Body of pancreas (tissue), 4 donors: ENCODE measurements at regions not wholly inside any gene's neighbourhood (a gene's known extent, or its start where the extent isn't known, plus 50 kb on each side); places are given as distances from the start of the nearest gene placed in this dataset.

Source experiments
- POLR2A ChIP-seq, 3 donors: fragments of 450-650 bp; IDR thresholded peaks; one replicate each; pipeline ENCODE4 v1.6.1; 2016; ENCODE audit warnings: antibody characterized with exemption in 3 of 3, mild to moderate bottlenecking in 2 of 3
- TF ChIP-seq, protein P1 (sequence below), 7 experiments: fragments of 450-650 bp in 4 of 7; fragments of 200-600 bp in 3 of 7; sonication (generic) in 3 of 7; IDR thresholded peaks; one replicate each; pipeline ENCODE4 v1.5.1; 2016 to 2019; ENCODE audit warnings: antibody characterized with exemption in 7 of 7

DNA sequence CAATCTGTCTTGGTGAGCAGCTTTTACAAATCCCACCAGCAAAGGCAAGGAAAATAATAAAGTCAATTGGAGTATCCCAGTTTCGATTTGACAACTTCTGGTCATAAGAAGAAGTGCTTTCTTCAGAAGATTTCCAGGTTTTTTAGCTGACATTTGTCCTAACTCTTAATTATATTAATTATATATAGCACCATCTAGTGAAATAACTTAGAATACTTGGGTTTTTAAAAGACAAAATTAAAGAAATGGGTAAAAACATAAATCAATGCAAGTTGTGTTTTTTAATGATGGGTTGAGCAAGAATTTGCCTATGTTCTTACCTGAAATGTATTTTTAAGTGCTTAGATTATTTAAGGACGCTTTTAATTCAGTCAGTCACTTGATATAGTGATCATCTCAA lies 421.8 kb downstream of the ACTL7B start:
- TF ChIP-seq, protein P1, sequence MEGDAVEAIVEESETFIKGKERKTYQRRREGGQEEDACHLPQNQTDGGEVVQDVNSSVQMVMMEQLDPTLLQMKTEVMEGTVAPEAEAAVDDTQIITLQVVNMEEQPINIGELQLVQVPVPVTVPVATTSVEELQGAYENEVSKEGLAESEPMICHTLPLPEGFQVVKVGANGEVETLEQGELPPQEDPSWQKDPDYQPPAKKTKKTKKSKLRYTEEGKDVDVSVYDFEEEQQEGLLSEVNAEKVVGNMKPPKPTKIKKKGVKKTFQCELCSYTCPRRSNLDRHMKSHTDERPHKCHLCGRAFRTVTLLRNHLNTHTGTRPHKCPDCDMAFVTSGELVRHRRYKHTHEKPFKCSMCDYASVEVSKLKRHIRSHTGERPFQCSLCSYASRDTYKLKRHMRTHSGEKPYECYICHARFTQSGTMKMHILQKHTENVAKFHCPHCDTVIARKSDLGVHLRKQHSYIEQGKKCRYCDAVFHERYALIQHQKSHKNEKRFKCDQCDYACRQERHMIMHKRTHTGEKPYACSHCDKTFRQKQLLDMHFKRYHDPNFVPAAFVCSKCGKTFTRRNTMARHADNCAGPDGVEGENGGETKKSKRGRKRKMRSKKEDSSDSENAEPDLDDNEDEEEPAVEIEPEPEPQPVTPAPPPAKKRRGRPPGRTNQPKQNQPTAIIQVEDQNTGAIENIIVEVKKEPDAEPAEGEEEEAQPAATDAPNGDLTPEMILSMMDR (IDR thresholded peaks at IDR 0.05), result no peak
- no peak for TF ChIP-seq POLR2A (IDR thresholded peaks at IDR 0.05)
